Middle frontal gyrus (tissue), 1 donor: ENCODE measurements at regions not wholly inside any gene's neighbourhood (a gene's known extent, or its start where the extent isn't known, plus 50 kb on each side); places are given as distances from the start of the nearest gene placed in this dataset.

ENCODE experiments used
- DNase-seq: peaks from one replicate; pipeline ENCODE4 v3.0.0-alpha.2; 2015; ENCODE audit warnings: low spot score; ENCODE audit errors: extremely low spot score

DNA sequence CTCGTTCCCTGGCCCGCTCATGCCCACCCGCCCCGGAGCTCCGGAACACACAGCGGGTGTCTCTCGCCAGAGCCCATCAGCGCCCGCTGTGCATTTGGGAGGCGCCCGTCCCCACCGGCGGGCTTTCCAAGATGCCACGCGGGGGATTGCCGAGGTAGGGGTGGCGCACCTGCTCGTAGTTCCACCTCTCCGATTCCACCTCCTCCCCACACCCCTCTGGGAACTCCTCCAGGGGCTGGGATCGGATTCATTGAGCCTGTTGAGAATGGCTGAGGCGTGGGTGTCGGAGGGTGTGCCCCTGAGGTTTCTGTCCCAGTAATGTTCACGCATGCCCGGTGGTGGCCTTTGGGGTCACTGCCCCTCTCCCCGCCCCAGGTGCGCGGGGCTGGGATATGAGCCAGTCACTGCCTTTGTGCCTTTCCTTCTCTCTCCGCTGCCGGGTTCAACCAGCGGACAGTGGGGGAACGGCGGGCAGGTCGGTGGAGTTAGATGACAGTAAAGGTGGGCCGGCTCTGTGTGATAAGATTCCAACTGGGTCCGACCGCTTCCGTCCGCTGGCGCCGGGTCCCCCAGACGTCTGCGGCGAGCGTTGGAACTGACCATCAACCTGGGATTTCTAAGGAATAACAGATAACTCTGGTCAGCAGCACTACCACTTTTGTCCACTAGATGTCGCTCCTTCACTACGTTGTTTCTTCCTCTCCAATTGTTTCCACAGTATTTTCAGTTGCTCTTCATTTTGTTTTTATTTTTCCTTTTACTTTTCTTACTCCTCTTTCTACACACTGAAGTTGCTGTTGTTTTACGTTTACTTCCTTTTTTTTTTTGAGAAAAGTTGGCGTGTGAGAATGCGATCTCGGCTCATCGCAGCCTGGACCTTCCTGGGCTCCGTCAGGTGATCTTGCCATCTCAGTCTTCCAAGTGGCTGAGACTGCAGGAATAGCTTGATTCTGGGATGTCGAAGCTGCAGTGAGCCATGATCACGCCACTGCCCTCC, 178.1 kb upstream of the ALG10B start:
- peak; percentile 68 for DNase-seq

DNA sequence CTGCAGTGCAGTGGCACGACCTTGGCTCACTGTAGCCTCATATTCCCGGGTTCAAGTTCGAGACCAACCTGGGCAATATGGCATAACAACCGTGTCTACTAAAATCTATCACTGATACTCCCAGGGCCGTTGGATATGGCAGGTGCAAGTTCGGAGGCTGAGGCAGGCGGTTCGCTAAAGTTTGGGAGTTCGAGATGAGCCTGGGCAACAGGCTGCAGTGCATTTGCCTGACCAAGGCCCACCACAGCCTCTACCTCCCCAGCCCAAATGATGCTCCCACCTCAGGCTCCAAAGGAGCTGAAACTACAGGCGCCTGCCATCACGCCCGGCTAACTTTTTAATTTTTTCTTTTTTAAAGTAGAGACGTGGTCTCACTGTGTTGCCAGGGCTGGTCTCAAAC, 177.1 kb upstream of the ALG10B start:
- DNase-seq: no peak

DNA sequence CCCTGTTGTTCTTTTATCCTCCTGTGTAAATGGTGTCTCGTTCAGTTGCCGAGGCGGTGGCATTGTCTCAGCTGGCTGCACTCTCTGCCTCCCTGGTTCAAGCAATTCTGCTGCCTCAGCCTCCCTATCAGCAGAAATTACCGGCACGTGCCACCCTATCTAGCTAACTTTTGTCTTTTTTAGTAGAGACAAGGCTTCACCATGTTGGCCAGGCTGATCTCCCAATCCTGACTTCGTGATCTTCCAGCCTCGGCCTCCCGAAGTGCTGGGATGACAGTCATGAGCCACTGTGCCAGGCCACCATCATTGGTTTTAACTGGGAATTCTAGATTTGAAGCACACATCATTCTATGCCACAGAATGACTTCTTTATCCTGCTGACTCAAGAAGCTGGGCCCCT, 175.3 kb upstream of the ALG10B start:
- DNase-seq: no peak

DNA sequence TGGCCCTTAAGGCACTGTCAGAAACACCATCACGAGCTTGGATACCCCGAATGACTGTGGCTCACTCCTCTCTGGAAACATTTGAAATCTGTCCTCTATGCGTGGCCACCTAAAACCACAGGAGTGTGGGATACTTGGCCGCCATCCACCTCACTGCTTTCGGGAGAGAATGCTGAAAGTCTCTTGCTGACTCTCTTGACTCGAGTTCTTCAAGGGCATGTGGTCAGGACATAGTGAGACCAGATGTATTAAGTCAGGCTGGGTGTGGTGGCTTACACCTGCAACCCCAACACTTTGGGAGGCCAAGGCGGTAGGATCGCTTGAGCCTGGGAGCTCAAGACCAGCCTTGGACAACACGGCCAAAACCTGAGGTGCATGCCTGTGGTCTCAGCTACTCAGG, 174.7 kb upstream of the ALG10B start:
- no peak for DNase-seq

DNA sequence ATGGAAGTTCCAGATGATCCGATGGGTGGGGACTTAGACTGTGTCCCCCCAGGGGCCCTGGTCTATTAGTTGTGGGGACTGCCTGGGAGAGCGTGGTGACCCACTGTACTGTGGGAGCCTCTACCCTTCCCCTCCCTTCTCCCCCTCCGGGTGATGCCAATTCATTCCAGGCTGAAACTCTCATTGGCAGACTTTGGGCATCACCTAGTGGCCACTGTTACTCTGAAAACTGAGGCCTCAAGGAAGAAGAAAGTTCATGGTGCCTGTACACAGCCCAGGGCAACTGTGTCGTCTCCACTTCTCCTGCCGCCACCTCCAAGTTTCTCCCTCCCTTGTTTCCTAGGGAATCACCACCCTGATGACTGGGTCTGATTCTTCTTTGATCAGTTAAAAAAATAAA, 173.6 kb upstream of the ALG10B start:
- DNase-seq: no peak

DNA sequence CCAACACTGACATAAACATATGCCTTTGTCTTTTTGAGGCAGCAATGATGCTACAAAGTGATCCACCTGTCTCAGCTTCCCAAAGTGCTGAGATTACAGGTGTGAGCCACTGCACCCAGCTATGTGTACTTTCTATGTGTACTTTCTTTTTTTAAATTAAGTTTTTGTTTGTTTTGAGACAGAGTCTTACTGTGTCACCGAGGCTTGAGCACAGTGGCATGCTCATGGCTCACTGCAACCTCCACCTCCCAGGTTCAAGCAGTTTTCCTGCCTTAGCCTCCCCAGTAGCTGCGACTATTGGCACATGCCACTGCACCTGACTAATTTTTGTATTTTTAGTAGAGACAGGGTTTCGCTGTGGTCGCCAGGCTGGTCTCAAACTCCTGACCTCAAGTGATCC, 172.5 kb upstream of the ALG10B start:
- no peak for DNase-seq

DNA sequence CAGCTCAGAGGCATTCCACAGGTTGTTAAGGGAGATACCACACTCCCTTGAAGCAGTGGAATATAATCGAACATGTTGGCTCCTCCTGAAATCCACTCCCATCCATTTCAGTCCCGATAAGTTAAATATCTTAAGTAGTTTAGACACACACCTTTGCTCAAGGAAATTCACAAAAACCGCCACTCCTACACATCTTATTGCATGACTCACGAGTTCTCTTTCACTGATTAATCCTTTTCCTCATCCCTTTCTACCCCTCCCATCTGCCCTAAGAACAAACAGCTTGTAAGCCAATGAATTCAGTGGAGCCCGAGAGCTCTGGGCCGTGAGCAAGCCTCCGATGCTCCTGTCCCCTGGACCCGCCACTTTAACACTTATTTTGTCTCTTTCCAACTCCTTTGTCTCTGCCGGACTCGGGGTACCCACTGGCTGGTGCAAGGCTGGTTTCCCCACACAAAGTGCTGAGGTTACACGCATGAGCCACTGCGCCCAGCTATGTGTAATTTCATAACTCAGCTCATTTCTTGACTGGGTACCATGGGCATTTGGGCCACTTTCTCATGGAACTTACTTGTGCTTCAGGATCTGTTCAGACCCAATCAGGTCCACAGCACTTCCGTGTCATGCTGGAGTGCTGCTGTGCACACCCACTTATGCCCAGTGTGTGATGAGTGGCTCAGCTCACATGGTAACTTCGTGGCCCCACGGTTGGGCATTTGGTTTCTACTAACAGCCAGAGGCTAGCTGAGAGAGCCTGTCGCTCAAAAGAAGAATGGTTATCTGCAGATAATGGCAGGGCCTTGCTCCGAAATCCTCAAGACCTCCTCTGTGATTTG, 171.8 kb upstream of the ALG10B start:
- no peak for DNase-seq

DNA sequence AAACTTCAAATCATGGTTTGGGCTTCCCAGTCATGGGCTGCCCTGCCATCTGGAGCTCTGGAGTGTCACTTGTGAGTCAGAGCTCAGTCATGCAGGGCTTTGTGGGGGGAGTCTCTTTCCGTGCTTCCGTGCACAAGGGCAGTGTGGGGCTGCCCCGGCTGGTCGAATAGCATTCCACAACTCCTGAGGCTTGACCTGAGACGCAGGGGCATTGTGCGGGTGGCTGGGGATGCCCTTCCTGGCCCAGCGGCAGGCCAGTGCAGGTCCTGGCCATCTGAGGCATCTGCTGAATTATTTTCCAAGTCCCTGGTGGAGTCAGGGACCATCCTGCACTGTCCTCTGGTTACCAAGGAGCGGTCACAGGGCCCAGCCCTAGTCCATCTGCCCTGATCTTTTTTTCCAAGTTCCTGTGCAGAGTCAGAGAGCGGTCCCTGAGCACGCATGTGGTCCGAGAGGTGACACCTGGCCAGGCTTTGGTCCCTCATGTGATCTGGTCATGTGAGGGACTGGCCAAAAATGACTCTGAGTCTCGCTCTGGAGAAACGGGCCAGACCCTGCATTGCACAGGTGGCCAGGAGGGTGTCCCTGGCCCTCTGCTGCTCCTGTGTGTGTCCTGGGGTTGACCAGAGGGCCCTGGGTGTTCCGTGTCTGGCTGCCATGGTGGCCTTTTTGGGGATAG, 167.0 kb upstream of the ALG10B start:
- no peak for DNase-seq

DNA sequence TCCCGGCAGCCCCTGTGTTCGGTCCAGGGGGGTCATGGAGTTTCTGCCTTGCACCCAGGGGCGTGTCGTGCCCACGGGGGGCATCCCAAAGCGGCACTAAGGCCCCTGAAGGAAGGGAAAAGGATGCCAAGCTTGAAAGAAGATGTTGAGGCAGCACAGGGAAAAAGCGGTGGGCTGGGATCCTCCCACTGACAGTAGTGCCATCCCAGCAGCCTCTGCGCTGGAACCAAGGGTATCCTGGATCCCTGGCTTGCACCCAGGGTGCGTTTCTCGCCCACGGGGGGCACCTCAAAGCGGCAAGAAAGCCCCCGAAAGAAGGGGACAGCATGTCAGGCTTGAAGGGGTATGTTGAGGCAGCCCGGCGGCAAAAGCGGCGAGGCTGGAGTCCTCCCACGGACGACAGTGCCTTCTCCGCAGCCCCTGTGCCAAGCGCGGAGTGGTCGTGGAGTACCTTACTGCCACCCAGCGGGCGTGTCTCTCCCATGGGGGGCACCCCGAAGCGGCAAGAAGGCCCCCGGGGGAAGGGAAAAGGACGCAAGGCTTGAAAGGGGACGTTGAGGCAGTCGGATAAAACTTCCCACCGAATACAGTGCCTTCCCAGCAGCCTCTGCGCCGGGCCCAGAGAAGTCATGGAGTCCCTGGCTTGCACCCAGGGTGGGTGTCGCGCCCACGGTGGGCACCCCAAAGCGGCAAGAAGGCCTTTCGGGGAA, 164.4 kb upstream of the ALG10B start:
- no peak for DNase-seq

DNA sequence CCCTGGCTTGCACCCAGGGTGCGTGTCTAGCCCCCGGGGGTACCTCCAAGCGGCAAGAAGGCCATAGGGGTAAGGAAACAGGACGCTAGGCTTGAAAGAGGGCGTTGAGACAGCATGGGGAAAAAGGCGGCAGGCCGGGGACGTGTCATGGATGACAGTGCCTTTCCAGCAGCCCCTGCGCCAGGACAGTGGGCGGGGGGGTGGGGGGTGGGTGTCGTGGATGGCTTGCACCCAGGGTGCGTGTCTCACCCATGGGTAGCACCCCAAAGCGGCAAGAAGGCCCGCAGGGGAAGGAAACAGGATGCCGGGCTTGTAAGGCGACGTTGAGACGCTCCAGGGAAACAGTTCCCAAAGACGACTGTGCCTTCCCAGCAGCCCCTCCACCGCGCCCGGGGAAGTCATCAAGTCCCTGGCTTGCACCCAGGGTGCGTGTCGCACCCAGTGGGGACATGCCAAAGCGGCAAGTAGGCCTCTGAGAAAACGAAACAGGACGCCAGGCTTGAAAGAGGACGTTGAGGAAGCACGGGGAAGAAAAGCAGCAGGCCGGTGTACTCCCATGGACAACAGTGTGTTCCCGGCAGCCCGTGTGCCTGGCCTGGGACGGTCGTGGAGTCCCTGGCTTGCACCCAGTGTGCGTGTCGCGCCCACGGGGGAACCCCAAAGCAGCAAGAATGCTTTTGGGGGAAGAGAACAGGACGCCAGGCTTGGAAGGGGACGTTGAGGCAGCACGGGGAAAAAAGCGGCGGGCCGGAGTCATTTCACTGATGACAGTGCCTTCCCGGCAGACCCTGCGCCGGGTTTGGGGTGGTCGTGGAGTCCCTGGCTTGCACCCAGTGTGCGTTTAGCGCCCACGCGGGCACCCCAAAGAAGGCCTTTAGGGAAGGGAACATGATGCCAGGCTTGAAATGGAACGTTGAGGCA, 163.5 kb upstream of the ALG10B start:
- DNase-seq: no peak

DNA sequence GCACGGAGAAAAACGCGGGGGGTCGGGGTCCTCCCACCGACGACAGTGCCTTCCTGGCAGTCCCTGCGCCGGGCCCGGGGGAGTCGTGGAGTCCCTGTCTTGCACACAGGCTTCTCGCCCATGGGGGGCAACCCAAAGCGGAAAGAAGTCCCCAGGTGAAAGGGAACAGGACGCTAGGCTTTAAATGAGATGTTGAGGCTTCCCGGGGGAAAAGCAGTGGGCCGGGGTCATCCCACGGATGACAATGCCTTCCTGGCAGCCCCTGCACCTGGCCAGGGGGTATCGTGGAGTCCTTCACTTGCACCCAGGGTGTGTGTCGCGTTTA, 162.9 kb upstream of the ALG10B start:
- DNase-seq: no peak

DNA sequence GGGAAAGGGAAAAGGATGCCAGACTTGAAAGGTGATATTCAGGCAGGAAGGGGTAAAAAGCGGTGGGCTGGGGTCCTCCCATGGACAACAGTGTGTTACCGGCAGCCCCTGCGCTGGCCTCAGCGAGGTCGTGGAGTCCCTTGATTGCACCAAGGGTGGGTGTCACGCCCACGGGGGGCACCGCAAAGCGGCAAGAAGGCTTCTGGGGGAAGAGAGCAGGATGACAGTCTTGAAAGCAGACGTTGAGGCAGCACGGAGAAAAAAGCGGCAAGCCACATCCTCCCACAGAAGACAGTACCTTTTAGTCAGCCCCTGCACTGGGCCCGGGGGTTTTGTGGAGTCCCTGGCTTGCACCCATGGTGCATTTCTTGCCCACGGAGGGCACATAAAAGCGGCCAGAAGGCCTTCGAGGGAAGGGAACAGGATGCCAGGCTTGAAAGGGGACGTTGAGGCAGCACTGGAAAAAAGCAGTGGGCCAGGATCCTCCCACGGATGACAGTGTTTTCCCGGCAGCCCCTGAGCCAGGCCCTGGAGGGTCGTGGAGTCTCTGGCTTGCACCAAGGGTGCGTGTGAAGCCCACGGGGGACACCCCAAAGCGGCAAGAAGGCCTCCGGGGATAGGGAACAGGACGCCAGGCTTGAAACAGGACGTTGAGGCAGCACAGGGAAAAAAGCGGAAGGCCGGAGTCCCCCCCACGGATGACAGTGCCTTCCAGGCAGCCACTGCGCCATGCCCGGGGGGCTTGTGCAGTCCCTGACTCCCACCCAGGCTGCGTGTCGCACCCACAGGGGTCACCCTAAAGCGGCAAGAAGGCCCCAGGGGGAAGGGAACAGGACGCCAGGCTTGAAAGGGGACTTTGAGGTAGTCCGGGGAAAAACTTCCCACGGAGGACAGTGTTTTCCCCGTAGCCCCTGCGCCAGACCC, 162.2 kb upstream of the ALG10B start:
- DNase-seq: no peak

DNA sequence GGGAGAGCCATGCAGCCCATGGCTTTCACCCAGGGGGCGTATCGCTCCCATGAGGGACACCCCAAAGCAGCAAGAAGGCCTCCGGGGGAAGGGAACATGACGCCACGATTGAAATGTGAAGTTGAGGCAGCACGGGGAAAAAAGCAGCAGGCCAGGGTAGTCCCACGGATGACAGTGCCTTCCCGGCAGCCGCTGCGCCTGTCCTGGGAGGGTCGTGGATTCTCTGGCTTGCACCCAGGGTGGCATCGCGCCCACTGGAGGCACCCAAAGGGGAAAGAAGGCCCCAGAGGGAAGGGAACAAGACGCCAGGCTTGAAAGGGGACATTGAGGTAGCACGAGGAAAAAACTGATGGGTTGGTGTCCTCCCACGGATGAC, 161.6 kb upstream of the ALG10B start:
- DNase-seq: no peak

DNA sequence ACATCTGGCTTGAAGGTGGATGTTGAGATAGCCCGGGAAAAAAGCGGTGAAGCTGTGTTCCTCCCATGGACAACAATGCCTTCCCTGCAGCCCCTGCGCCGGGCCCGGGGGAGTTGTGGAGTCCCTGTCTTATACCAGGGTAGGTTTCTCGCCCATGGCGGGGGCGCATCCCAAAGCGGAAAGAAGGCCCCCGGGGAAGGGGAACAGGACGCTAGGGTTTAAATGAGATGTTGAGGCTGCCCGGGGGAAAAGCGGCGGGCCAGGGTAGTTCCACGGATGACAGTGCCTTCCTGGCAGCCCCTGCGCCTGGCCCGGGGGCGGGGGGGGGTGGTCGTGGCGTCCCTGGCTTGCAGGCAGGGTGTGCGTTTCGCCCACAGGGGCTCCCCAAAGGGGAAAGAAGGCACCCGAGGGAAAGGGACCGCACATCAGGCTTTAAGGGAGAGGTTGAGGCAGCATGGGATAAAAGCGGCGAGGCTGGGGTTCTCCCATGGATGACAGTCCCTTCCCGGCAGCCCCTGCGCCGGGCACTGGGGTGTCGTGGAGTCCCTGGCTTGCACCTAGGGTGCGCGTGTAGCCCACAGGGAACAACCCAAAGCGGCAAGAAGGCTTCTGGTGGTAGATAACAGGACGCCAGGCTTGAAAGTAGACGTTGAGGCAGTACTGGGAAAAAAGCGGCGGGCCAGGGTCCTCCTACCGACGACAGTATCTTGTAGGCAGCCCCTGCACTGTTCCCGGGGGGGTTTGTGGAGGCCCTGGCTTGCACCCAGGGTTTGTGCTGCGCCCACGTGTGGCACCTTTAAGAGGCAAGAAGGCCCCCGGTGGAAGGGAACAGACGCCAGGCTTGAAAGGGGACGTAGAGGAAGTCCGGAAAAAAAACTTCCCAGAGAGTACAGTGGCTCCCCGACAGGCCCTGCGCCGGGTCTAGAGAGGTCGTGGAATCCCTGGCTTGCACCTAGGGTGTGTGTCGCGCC, 160.8 kb upstream of the ALG10B start:
- DNase-seq: no peak

DNA sequence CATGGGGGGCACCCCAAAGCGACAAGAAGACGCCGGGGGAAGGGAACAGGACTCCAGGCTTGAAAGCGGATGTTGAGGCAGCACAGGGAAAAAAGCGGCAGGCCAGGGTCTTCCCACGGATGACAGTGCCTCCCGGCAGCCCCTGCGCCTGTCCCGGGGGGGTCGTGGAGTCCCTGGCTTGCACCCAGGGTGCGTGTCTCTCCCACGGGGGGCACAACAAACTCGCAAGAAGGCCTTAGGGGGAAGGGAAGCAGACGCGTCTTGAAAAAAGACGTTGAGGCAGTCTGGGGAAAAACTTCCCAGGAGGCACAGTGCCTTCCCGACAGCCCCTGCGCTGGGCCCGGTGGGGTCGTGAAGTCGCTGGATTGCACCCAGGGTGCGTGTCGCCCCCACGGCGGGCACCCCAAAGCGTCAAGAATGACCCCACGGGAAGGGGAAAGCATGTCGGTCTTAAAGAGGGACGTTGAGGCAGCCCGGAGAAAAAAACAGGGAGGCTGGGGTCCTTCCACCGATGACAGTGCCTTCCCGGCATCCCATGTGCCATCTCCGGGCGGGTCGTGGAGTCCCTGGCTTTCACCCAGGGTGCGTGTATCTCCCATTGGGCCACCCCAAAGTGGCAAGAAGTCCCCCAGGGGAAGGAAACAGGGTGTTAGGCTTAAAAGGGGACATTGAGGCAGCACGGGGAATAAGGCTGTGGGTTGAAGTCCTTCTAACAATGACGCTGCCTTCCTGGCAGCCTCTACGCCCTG, 159.9 kb upstream of the ALG10B start:
- DNase-seq: no peak

DNA sequence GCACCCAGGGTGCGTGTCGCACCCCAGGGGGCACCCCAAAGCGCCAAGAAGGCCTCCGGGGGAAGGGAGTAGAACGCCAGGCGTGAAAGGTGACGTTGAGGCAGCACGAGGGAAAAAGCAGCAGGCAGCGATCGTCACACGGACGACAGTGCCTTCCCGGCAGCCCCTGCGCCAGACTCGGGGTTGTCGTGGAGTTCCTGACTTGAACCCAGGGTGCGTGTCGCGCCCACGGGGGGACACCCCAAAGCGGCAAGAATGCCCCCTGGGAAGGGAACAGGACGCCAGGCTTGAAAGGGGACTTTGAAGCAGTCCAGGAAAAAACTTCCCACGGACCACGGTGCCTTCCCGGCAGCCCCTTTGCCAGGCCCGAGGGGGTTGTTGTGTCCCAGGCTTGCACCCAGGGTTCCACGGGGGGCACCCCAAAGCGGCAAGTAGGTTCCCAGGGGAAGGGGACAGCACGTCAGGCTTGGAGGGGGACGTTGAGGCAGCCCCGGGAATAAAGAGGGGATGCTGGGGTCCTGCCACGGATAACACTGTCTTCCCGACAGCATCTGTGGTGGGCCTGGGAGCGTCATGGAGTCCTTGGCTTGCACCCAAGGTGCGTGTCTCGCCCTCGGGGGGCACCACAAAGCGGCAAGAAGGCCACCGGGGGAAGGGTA, 159.2 kb upstream of the ALG10B start:
- no peak for DNase-seq

DNA sequence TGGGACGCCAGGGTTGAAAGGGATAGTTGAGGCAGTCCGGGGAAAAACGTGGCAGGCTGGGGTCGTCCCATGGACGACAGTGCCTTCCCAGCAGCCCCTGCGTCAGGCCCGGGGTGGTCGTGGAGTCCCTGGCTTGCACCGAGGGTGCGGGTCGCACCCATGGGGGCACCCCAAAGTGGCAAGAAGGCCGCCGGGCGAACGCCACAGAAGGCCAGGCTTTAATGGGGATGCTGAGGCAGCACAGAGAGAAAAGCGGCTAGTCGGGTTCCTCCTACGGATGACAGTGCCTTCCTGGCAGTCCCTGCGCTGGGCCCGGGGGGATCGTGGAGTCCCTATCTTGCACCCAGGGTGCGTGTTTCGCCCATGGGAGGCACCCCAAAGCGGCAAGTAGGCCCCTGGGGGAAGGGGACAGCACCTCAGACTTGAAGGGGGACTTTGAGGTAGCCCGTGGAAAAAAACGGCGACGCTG, 158.6 kb upstream of the ALG10B start:
- DNase-seq: no peak
